Stomach (tissue), 4 donors: ENCODE measurements at regions not wholly inside any gene's neighbourhood (a gene's known extent, or its start where the extent isn't known, plus 50 kb on each side); places are given as distances from the start of the nearest gene placed in this dataset.

Experiments
- POLR2A ChIP-seq, 4 donors: fragments of 450-650 bp; IDR thresholded peaks; one replicate each; pipeline ENCODE4 v1.6.1; 2016; ENCODE audit warnings: antibody characterized with exemption in 4 of 4, control low read depth in 2 of 4, mild to moderate bottlenecking in 1 of 4, moderate library complexity in 1 of 4
- TF ChIP-seq, protein P1 (sequence below), 7 experiments: fragments of 450-650 bp in 4 of 7; fragments of 200-600 bp in 3 of 7; sonication (generic) in 3 of 7; IDR thresholded peaks; one replicate each; pipeline ENCODE4 v1.5.1; 2016 to 2019; ENCODE audit warnings: antibody characterized with exemption in 7 of 7, control low read depth in 2 of 7, mild to moderate bottlenecking in 1 of 7

DNA sequence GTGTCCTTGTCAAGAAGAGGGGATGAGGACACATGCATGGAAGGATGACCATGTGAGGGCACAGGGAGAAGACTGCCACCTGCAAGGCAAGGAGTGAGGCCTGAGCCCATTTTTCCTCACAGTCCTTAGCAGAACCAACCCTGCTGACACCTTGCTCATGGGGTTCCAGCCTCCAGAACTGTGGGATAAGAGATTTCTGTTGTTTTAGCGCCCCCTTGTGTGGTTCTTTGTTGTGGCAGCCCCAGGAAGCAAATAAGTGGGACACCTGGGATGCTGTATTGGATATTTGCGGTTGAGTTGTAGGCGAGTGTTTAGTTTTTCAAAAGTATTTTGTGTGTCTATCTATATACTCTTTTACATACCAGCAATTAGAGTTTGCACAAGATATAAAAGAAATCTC lies 206.4 kb downstream of the NXNL2 start:
- no peak for TF ChIP-seq POLR2A (IDR thresholded peaks at IDR 0.05)
- TF ChIP-seq, protein P1, sequence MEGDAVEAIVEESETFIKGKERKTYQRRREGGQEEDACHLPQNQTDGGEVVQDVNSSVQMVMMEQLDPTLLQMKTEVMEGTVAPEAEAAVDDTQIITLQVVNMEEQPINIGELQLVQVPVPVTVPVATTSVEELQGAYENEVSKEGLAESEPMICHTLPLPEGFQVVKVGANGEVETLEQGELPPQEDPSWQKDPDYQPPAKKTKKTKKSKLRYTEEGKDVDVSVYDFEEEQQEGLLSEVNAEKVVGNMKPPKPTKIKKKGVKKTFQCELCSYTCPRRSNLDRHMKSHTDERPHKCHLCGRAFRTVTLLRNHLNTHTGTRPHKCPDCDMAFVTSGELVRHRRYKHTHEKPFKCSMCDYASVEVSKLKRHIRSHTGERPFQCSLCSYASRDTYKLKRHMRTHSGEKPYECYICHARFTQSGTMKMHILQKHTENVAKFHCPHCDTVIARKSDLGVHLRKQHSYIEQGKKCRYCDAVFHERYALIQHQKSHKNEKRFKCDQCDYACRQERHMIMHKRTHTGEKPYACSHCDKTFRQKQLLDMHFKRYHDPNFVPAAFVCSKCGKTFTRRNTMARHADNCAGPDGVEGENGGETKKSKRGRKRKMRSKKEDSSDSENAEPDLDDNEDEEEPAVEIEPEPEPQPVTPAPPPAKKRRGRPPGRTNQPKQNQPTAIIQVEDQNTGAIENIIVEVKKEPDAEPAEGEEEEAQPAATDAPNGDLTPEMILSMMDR (IDR thresholded peaks at IDR 0.05), result no peak
